Mesendoderm (in vitro differentiated cells): ENCODE measurements at regions not wholly inside any gene's neighbourhood (a gene's known extent, or its start where the extent isn't known, plus 50 kb on each side); places are given as distances from the start of the nearest gene placed in this dataset.
"Not testable (repeated sequence)": the region's sequence is repeated elsewhere in the genome, so short reads cannot be mapped to it uniquely, and the experiment has no call there.

Source experiments
- DNase-seq: peaks from one replicate; pipeline ENCODE4 v3.0.0; 2013
- H2AK5ac ChIP-seq: 2 replicates; pipeline ENCODE4 v1.6.1; 2013; ENCODE audit warnings: low read length, inconsistent platforms
- H2BK120ac ChIP-seq: 2 replicates; pipeline ENCODE4 v1.6.1; 2013; ENCODE audit warnings: low read depth, mild to moderate bottlenecking, low read length, moderate library complexity, mixed read lengths
- H2BK15ac ChIP-seq: replicated peaks from 2 replicates; pipeline ENCODE4 v1.6.1; 2013; ENCODE audit warnings: low read depth, mild to moderate bottlenecking, moderate library complexity
- H2BK5ac ChIP-seq: 2 replicates; pipeline ENCODE4 v1.6.1; 2013; ENCODE audit warnings: low read length, inconsistent platforms
- H3K18ac ChIP-seq: 2 replicates; pipeline ENCODE4 v1.6.1; 2013; ENCODE audit warnings: mild to moderate bottlenecking, low read length, mixed read lengths
- H3K23ac ChIP-seq: one replicate; pipeline ENCODE4 v1.6.1; 2013; ENCODE audit warnings: low read length
- H3K27ac ChIP-seq: 2 replicates; pipeline ENCODE4 v1.5.1; 2013; ENCODE audit warnings: low read depth, mild to moderate bottlenecking, inconsistent platforms, low read length, moderate library complexity
- H3K27me3 ChIP-seq: 2 replicates; pipeline ENCODE4 v1.6.1; 2013; ENCODE audit warnings: low read length, control low read depth, mild to moderate bottlenecking, inconsistent platforms; ENCODE audit not compliant: insufficient read depth, poor library complexity
- H3K36me3 ChIP-seq: 2 replicates; pipeline ENCODE4 v1.6.1; 2013; ENCODE audit warnings: low read length, inconsistent platforms; ENCODE audit not compliant: control insufficient read depth, insufficient read depth
- H3K4ac ChIP-seq: one replicate; pipeline ENCODE4 v1.6.1; 2013; ENCODE audit warnings: low read depth, mild to moderate bottlenecking, low read length, moderate library complexity
- H3K4me1 ChIP-seq: 2 replicates; pipeline ENCODE4 v1.6.1; 2013; ENCODE audit warnings: low read depth, low read length, inconsistent platforms; ENCODE audit not compliant: control insufficient read depth
- H3K4me2 ChIP-seq: 2 replicates; pipeline ENCODE4 v1.6.1; 2013; ENCODE audit warnings: low read length
- H3K4me3 ChIP-seq: 2 replicates; pipeline ENCODE4 v1.5.1; 2013; ENCODE audit warnings: mild to moderate bottlenecking, low read length
- H3K56ac ChIP-seq: one replicate; pipeline ENCODE4 v1.6.1; 2013; ENCODE audit warnings: low read length
- H3K79me1 ChIP-seq: 2 replicates; pipeline ENCODE4 v1.6.1; 2013; ENCODE audit warnings: low read length, inconsistent platforms
- H3K79me2 ChIP-seq: 2 replicates; pipeline ENCODE4 v1.6.1; 2013; ENCODE audit warnings: mild to moderate bottlenecking, low read length; ENCODE audit not compliant: control insufficient read depth, insufficient read depth
- H3K9ac ChIP-seq: 2 replicates; pipeline ENCODE4 v1.6.1; 2013; ENCODE audit warnings: low read length, inconsistent platforms
- H4K5ac ChIP-seq: one replicate; pipeline ENCODE4 v1.6.1; 2013; ENCODE audit warnings: low read length
- H4K8ac ChIP-seq: one replicate; pipeline ENCODE4 v1.6.1; 2013; ENCODE audit warnings: low read depth, mild to moderate bottlenecking, control low read depth, low read length, moderate library complexity
- WGBS: extraction: QIAGEN DNeasy Blood & Tissue Kit; methylation state at CpG from one replicate; pipeline ENCODE4 v1.1.7; 2013; ENCODE audit warnings: low lambda C conversion rate, missing lambda C conversion rate; ENCODE audit not compliant: insufficient coverage; ENCODE audit errors: extremely low coverage; 5-methylcytosine and 5-hydroxymethylcytosine counted together

DNA sequence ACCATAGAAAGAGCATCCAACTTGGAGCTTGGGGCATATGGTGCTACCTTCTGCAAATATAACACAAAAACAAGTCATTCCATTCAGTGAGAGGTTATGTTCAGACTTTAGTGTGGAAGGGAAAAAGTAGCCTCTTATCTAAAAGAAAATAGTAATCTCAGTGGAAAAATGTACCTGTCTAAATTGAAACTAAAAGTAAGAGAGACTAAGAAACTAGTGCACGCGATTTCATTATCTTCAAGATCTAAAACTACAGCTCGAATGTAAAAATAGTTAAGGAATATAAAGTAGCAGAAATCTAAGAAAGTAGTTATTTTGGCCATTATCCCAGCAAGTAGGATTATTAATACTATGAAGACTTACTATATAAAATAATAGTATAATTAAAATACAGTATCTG is 233.0 kb upstream of the PPP1R3A start:
- Histone ChIP-seq H3K4me2 (no peak overlapping the region), H3K27ac (no peak overlapping the region), H3K27me3 (no peaks in the 10 kb centered on the region), H2BK5ac (no peak overlapping the region), H3K4me1 (peaks cover 5% of the 10 kb centered on the region), H3K36me3 (no peaks in the 10 kb centered on the region), H4K5ac (no peak overlapping the region), H3K56ac (no peak overlapping the region), H2BK15ac (no peak overlapping the region), H2AK5ac (no peak overlapping the region), H3K4ac (no peak overlapping the region), H3K79me1 (no peaks in the 10 kb centered on the region), H3K23ac (no peak overlapping the region), H2BK120ac (no peak overlapping the region), H3K9ac (no peak overlapping the region), H3K18ac (no peak overlapping the region), H4K8ac (no peak overlapping the region), H3K4me3 (no peak overlapping the region), H3K79me2 (no peaks in the 10 kb centered on the region)
- no peak for DNase-seq
- WGBS, result no CpG with 5 or more reads among the region's 3 CpGs

GRCh38 chr7:114150689-114151088 is 231.9 kb upstream of the PPP1R3A start:
- peaks cover 2% of the 10 kb centered on the region for H3K4me1 ChIP-seq
- DNase-seq, result no peak
- no peaks in the 10 kb centered on the region for H3K79me2 ChIP-seq
- H4K5ac ChIP-seq, result no peak overlapping the region
- H3K27ac ChIP-seq, result no peak overlapping the region
- no peak overlapping the region for H2BK120ac ChIP-seq
- WGBS, result no CpG with 5 or more reads among the region's 1 CpG
- no peak overlapping the region for H3K9ac ChIP-seq
- H4K8ac ChIP-seq, result no peak overlapping the region
- no peak overlapping the region for H3K23ac ChIP-seq
- H3K4ac ChIP-seq, result no peak overlapping the region
- no peaks in the 10 kb centered on the region for H3K79me1 ChIP-seq
- no peaks in the 10 kb centered on the region for H3K27me3 ChIP-seq
- H3K4me2 ChIP-seq, result no peak overlapping the region
- no peak overlapping the region for H2BK5ac ChIP-seq
- H3K18ac ChIP-seq, result no peak overlapping the region
- H3K36me3 ChIP-seq, result no peaks in the 10 kb centered on the region
- H3K4me3 ChIP-seq, result no peak overlapping the region
- no peak overlapping the region for H2AK5ac ChIP-seq
- H2BK15ac ChIP-seq, result no peak overlapping the region
- no peak overlapping the region for H3K56ac ChIP-seq

- WGBS, result no CpG with 5 or more reads among the region's 3 CpGs
- Histone ChIP-seq H3K9ac (no peak overlapping the region), H4K8ac (no peak overlapping the region)
These were observed 230.0 kb upstream of the PPP1R3A start for GRCh38 chr7:114148779-114149178.

DNA sequence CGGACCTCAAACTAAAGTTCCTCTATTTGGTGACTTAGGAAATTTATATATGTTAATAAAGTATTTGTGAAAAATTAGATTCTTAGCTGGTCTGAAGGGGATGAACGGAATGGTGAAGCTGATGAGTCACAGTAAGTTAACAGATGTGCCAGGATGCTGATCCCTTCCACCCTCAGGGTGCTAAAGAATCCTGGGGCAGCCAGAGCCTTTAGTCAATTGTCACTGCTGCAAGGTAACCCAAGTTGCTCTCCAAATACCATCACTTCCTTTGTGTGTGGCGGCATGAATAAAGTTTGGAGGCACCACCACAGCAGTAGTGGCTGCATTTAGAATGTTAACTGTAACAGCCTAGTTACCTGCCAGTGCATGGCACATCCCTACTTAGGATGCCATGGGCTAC is 222.6 kb upstream of the PPP1R3A start:
- Histone ChIP-seq H3K9ac (no peak overlapping the region), H2BK5ac (no peak overlapping the region), H3K23ac (no peak overlapping the region), H3K79me1 (no peaks in the 10 kb centered on the region), H4K8ac (no peak overlapping the region), H2BK15ac (no peak overlapping the region), H3K36me3 (no peaks in the 10 kb centered on the region), H3K18ac (no peak overlapping the region), H3K4ac (no peak overlapping the region), H3K56ac (no peak overlapping the region), H3K4me1 (no peaks in the 10 kb centered on the region), H3K79me2 (no peaks in the 10 kb centered on the region), H2AK5ac (no peak overlapping the region), H3K4me3 (no peak overlapping the region), H3K27me3 (no peaks in the 10 kb centered on the region), H2BK120ac (no peak overlapping the region), H4K5ac (no peak overlapping the region), H3K4me2 (no peak overlapping the region), H3K27ac (no peak overlapping the region)
- no CpG with 5 or more reads among the region's 3 CpGs for WGBS
- peak; percentile 75 for DNase-seq

More at GRCh38 chr7:114148779-114149178, 230.0 kb upstream of the PPP1R3A start:
- Histone ChIP-seq H3K27me3 (no peaks in the 10 kb centered on the region), H2BK120ac (no peak overlapping the region), H3K27ac (no peak overlapping the region), H3K4ac (no peak overlapping the region), H3K4me1 (no peaks in the 10 kb centered on the region), H3K23ac (no peak overlapping the region), H2BK15ac (no peak overlapping the region), H2AK5ac (no peak overlapping the region), H3K79me2 (no peaks in the 10 kb centered on the region), H3K4me2 (no peak overlapping the region), H3K4me3 (no peak overlapping the region), H3K56ac (no peak overlapping the region), H2BK5ac (no peak overlapping the region), H3K36me3 (no peaks in the 10 kb centered on the region), H4K5ac (no peak overlapping the region), H3K79me1 (no peaks in the 10 kb centered on the region), H3K18ac (no peak overlapping the region)
- DNase-seq, result no peak

- H3K4me3 ChIP-seq, result no peak overlapping the region
- no peaks in the 10 kb centered on the region for H3K79me2 ChIP-seq
- H3K4me2 ChIP-seq, result no peak overlapping the region
- H4K5ac ChIP-seq, result no peak overlapping the region
- no peak overlapping the region for H2AK5ac ChIP-seq
- no peak overlapping the region for H3K18ac ChIP-seq
- H2BK15ac ChIP-seq, result no peak overlapping the region
- H2BK5ac ChIP-seq, result no peak overlapping the region
- H3K56ac ChIP-seq, result no peak overlapping the region
- peak; percentile 11 for DNase-seq
- H3K79me1 ChIP-seq, result no peaks in the 10 kb centered on the region
- H2BK120ac ChIP-seq, result no peak overlapping the region
- no peaks in the 10 kb centered on the region for H3K4me1 ChIP-seq
- no peaks in the 10 kb centered on the region for H3K36me3 ChIP-seq
- H3K23ac ChIP-seq, result peak overlapping the region; percentile 66
- H4K8ac ChIP-seq, result no peak overlapping the region
- no peak overlapping the region for H3K27ac ChIP-seq
- WGBS, result no CpG with 5 or more reads among the region's 1 CpG
- no peaks in the 10 kb centered on the region for H3K27me3 ChIP-seq
- H3K9ac ChIP-seq, result no peak overlapping the region
- no peak overlapping the region for H3K4ac ChIP-seq
These were observed 221.8 kb upstream of the PPP1R3A start for GRCh38 chr7:114140561-114140960.

GRCh38 chr7:114139690-114140089 is 220.9 kb upstream of the PPP1R3A start:
- H2AK5ac ChIP-seq, H3K4me2 ChIP-seq, H2BK15ac ChIP-seq, H3K4me1 ChIP-seq, H3K27ac ChIP-seq, H3K79me1 ChIP-seq, H2BK120ac ChIP-seq, H3K4ac ChIP-seq, H3K27me3 ChIP-seq, H3K4me3 ChIP-seq, DNase-seq, H4K5ac ChIP-seq, H3K36me3 ChIP-seq, H3K79me2 ChIP-seq, H2BK5ac ChIP-seq, H3K23ac ChIP-seq, H3K9ac ChIP-seq, H4K8ac ChIP-seq, H3K56ac ChIP-seq, H3K18ac ChIP-seq: not testable (repeated sequence)
- no CpG with 5 or more reads among the region's 5 CpGs for WGBS
